K562 (cell line): ENCODE measurements at regions not wholly inside any gene's neighbourhood (a gene's known extent, or its start where the extent isn't known, plus 50 kb on each side); places are given as distances from the start of the nearest gene placed in this dataset.

Experiments used
- ATAC-seq: fragments of 200-7000 bp; cut with Tn5 transposase; 3 replicates; pipeline ENCODE4 v1.9.1; 2020; ENCODE audit warnings: moderate library complexity
- BruUV-seq: library from RNA; stranded (reverse); fragments of 400-500 nt; replicated peaks from 2 replicates; lab custom pipeline; 2021; lab: Mats Ljungman, UMichigan
- CTCF ChIA-PET: fragments of 300-600 bp; formaldehyde crosslinking; extraction: SDS; loops from one replicate; lab custom pipeline; 2021; ENCODE audit warnings: low intra/inter-chr PET ratio; lab: Yijun Ruan, JAX
- POLR2A ChIA-PET: fragments of 300-600, 350-650 bp; sonication (Branson Sonifier 250); formaldehyde crosslinking; extraction: SDS; loops from one replicate; lab custom pipeline; 2021; ENCODE audit warnings: antibody characterized with exemption, inconsistent platforms; lab: Yijun Ruan, JAX
- DNase-seq, 4 experiments: peaks; one replicate each; pipeline versions ENCODE4 v3.0.0 to v3.0.0-alpha.2; 2011 to 2018; ENCODE audit warnings: low spot score in 3 of 4, mixed read lengths in 3 of 4; ENCODE audit errors: extremely low read depth in 1 of 4
- FAIRE-seq: peaks from 2 replicates; lab custom pipeline; 2011; peaks lifted over from hg19 to GRCh38; lab: Jason Lieb, UNC
- H2AFZ ChIP-seq: 2 replicates; pipeline ENCODE4 v1.6.0; 2011; ENCODE audit warnings: low read depth, low read length, control low read depth, inconsistent platforms
- H3K27ac ChIP-seq: fragments of 200-600 bp; 3 replicates; pipeline ENCODE4 v1.8.0; 2011; ENCODE audit warnings: low read depth, mild to moderate bottlenecking, control low read depth, inconsistent platforms, low read length, moderate library complexity, mixed read lengths; ENCODE audit errors: extremely low read depth
- H3K27me3 ChIP-seq, 2 experiments: fragments of 300-600 bp in 1 of 2; 2 replicates in 1 of 2; 3 replicates in 1 of 2; pipeline versions ENCODE4 v1.6.0 to v1.8.0; 2011; ENCODE audit warnings: inconsistent platforms in 2 of 2, low read length in 2 of 2, mild to moderate bottlenecking in 1 of 2, mixed read lengths in 1 of 2, moderate library complexity in 1 of 2; ENCODE audit not compliant: control insufficient read depth in 2 of 2, insufficient read depth in 2 of 2
- H3K36me3 ChIP-seq: fragments of 300-600 bp; 3 replicates; pipeline ENCODE4 v1.8.0; 2011; ENCODE audit warnings: mild to moderate bottlenecking, low read length, inconsistent platforms; ENCODE audit not compliant: control insufficient read depth, insufficient read depth
- H3K4me1 ChIP-seq, 2 experiments: fragments of 200-600 bp in 1 of 2; replicated peaks in 1 of 2; 2 replicates in 1 of 2; 3 replicates in 1 of 2; pipeline versions ENCODE4 v1.5.1 to v1.8.0; 2011; ENCODE audit warnings: inconsistent platforms in 2 of 2, low read length in 2 of 2, mild to moderate bottlenecking in 1 of 2, mixed read lengths in 1 of 2, moderate library complexity in 1 of 2; ENCODE audit not compliant: control insufficient read depth in 2 of 2, insufficient read depth in 2 of 2
- H3K4me2 ChIP-seq: 2 replicates; pipeline ENCODE4 v1.6.1; 2011; ENCODE audit warnings: low read length, control low read depth, inconsistent platforms, mixed read lengths; ENCODE audit not compliant: insufficient read depth
- H3K4me3 ChIP-seq: fragments of 200-600 bp; sonication (generic), shearing (Covaris generic); 2 replicates; pipeline ENCODE4 v1.5.1; 2016; ENCODE audit warnings: control low read depth, inconsistent platforms
- H3K79me2 ChIP-seq: fragments of 200-600 bp; 3 replicates; pipeline ENCODE4 v1.8.0; 2011; ENCODE audit warnings: low read length, inconsistent platforms; ENCODE audit not compliant: control insufficient read depth, insufficient read depth
- H3K9ac ChIP-seq, 2 experiments: 2 replicates each; pipeline versions ENCODE4 v1.6.0 to v1.6.1; 2011; ENCODE audit warnings: low read depth in 2 of 2, low read length in 2 of 2, control low read depth in 1 of 2, inconsistent platforms in 1 of 2, mild to moderate bottlenecking in 1 of 2, mixed read lengths in 1 of 2; ENCODE audit not compliant: insufficient read depth in 1 of 2
- H3K9me1 ChIP-seq: one replicate; pipeline ENCODE4 v1.6.0; 2011; ENCODE audit warnings: inconsistent platforms, mild to moderate bottlenecking, low read length, moderate library complexity; ENCODE audit not compliant: control insufficient read depth, insufficient read depth
- H3K9me3 ChIP-seq: replicated peaks from 2 replicates; pipeline ENCODE4 v1.5.1; 2011; ENCODE audit warnings: low read depth, low read length, inconsistent platforms; ENCODE audit not compliant: control insufficient read depth, insufficient read depth
- H4K20me1 ChIP-seq: replicated peaks from 2 replicates; pipeline ENCODE4 v1.6.1; 2011; ENCODE audit warnings: low read length, inconsistent platforms, mixed read lengths; ENCODE audit not compliant: control insufficient read depth, insufficient read depth
- ADNP ChIP-seq: fragments of 200-800 bp; sonication (Bioruptor generic); IDR thresholded peaks from 2 replicates; pipeline ENCODE4 v1.6.1; 2016; ENCODE audit warnings: missing genetic modification characterization, missing compliant biosample characterization
- BRF1 ChIP-seq: IDR thresholded peaks from 3 replicates; pipeline ENCODE4 v1.6.1; 2011; ENCODE audit warnings: borderline replicate concordance, mild to moderate bottlenecking; ENCODE audit not compliant: insufficient read length; ENCODE audit errors: extremely low read depth
- FOXK2 ChIP-seq, 2 experiments: fragments of 450-650 bp; IDR thresholded peaks in 1 of 2; conservative IDR thresholded peaks in 1 of 2; 2 replicates each; pipeline ENCODE4 v1.6.1; 2016; ENCODE audit warnings: low read depth in 2 of 2, mild to moderate bottlenecking in 1 of 2
- HNRNPL ChIP-seq: fragments of 200-400 bp; formaldehyde crosslinking; IDR thresholded peaks from 2 replicates; pipeline ENCODE4 v1.6.1; 2017; ENCODE audit warnings: low read depth, mild to moderate bottlenecking, low read length
- JUN ChIP-seq, 2 experiments: sonication (generic) in 1 of 2; formaldehyde crosslinking in 1 of 2; IDR thresholded peaks; 2 replicates each; pipeline versions ENCODE4 v1.6.1 to v1.8.0; 2012 to 2022; ENCODE audit warnings: borderline replicate concordance in 2 of 2, mild to moderate bottlenecking in 2 of 2, improper control_type of control experiment in 1 of 2, low read depth in 1 of 2, low read length in 1 of 2, missing genetic modification reagents in 1 of 2
- KLF1 ChIP-seq: fragments of 450-650 bp; IDR thresholded peaks from 2 replicates; pipeline ENCODE4 v1.6.1; 2016; ENCODE audit warnings: missing genetic modification characterization, missing compliant biosample characterization
- MEIS2 ChIP-seq: fragments of 450-650 bp; IDR thresholded peaks from 2 replicates; pipeline ENCODE4 v1.6.1; 2014; ENCODE audit warnings: mild to moderate bottlenecking; ENCODE audit not compliant: partially characterized antibody
- PTTG1 ChIP-seq: fragments of 450-650 bp; IDR thresholded peaks from 2 replicates; pipeline ENCODE4 v1.6.1; 2016; ENCODE audit warnings: low read depth, mild to moderate bottlenecking, missing genetic modification characterization, missing compliant biosample characterization
- RBBP5 ChIP-seq: fragments of 200-600 bp; sonication (generic); IDR thresholded peaks from 2 replicates; pipeline ENCODE4 v1.6.1; 2012; ENCODE audit warnings: borderline replicate concordance, mild to moderate bottlenecking, low read length, control low read depth, inconsistent platforms; ENCODE audit not compliant: insufficient read depth, poor library complexity, severe bottlenecking
- SMARCA5 ChIP-seq: fragments of 450-650 bp; IDR thresholded peaks from 2 replicates; pipeline ENCODE4 v1.6.1; 2016
- SNIP1 ChIP-seq: fragments of 450-650 bp; IDR thresholded peaks from 2 replicates; pipeline ENCODE4 v1.7.1; 2017; ENCODE audit warnings: low read depth, mild to moderate bottlenecking
- ZC3H8 ChIP-seq: fragments of 450-650 bp; IDR thresholded peaks from 2 replicates; pipeline ENCODE4 v1.6.1; 2017
- ZNF444 ChIP-seq: fragments of 250-450 bp; sonication (Bioruptor Pico); IDR thresholded peaks from 2 replicates; pipeline ENCODE4 v1.4.0; 2020; ENCODE audit warnings: mild to moderate bottlenecking, moderate library complexity
- ZNF57 ChIP-seq: fragments of 450-650 bp; formaldehyde crosslinking; IDR thresholded peaks from 2 replicates; pipeline ENCODE4 v1.4.0; 2020; ENCODE audit warnings: mild to moderate bottlenecking, moderate library complexity
- ZNF584 ChIP-seq: fragments of 200-800 bp; sonication (Bioruptor generic); IDR thresholded peaks from 2 replicates; pipeline ENCODE4 v1.6.1; 2016; ENCODE audit warnings: low read depth, mild to moderate bottlenecking, missing genetic modification characterization, missing compliant biosample characterization
- ZNF75A ChIP-seq: fragments of 450-650 bp; formaldehyde crosslinking; IDR thresholded peaks from 2 replicates; pipeline ENCODE4 v1.4.0; 2020; ENCODE audit warnings: mild to moderate bottlenecking
- WGBS: fragments of 100-300 bp; shearing (Covaris generic); methylation state at CpG from one replicate; pipeline ENCODE4 v1.1.6; 2016; ENCODE audit warnings: low coverage, mixed read lengths; ENCODE audit not compliant: insufficient coverage; ENCODE audit errors: missing lambda C conversion rate; 5-methylcytosine and 5-hydroxymethylcytosine counted together
- in situ Hi-C: fragments of 300-500 bp; cut with MboI; formaldehyde crosslinking; loops from 4 replicates; pipeline ENCODE4 v1.15.0; 2018; ENCODE audit warnings: inconsistent platforms, mixed read lengths
- intact Hi-C: fragments of 100-400 bp; cut with micrococcal nuclease; formaldehyde crosslinking; loops from 2 replicates; pipeline ENCODE4 v1.14.2; 2022
- TF ChIP-seq, protein P1 (sequence below): fragments of 450-650 bp; IDR thresholded peaks from 2 replicates; pipeline ENCODE4 v1.6.1; 2017; ENCODE audit warnings: mild to moderate bottlenecking, moderate library complexity

DNA sequence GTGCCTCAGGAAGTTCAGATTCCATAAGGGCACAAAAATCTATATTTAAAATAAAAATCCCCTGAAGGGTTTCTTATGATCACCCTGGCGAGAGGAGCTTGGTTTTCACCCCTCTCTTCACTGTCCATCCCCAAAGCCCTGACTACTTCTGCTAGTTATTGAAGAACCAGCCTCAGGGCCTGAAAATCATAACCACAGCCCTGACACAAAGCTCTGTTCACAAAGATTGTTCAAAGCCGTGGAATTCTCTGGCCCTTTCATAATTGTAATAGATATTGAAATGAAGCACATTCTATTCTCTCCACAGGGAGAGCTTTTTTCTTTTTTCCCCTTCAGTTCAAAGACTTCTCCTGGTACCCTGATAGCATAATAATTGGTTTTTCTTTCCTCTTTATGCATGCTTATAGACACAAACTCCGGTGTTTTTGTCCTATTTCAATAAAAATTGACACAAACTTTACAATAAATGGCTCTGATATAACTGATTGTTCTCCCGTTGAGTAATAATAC lies 343.8 kb downstream of the CAAP1 start:
- Histone ChIP-seq H3K4me2 (no peak overlapping the region), H2AFZ (no peak overlapping the region), H3K79me2 (no peaks in the 10 kb centered on the region), H3K9me3 (no peaks in the 10 kb centered on the region), H3K27me3 (no peaks in the 10 kb centered on the region), H3K9me1 (no peaks in the 10 kb centered on the region), H3K36me3 (no peaks in the 10 kb centered on the region), H3K27ac (no peak overlapping the region), H3K9ac (no peak overlapping the region), H3K4me3 (no peak overlapping the region), H3K4me1 (no peaks in the 10 kb centered on the region), H4K20me1 (no peaks in the 10 kb centered on the region)
- DNase-seq, result no peak
- TF ChIP-seq BRF1, result no peak
- TF ChIP-seq ZNF584, result no peak
- no peak for TF ChIP-seq SNIP1
- TF ChIP-seq PTTG1 (tag), result no peak
- no peak for TF ChIP-seq ZNF57 (CRISPR knock-in tag)
- in situ Hi-C loops, result no loop called here
- POLR2A ChIA-PET, result no interaction called here
- intact Hi-C loops, result no loop called here
- no peak for FAIRE-seq
- CTCF ChIA-PET, result no interaction called here
- BruUV-seq, result no TSS peak
- no peak for ATAC-seq
- no CpG with 5 or more reads among the region's 4 CpGs for WGBS

DNA sequence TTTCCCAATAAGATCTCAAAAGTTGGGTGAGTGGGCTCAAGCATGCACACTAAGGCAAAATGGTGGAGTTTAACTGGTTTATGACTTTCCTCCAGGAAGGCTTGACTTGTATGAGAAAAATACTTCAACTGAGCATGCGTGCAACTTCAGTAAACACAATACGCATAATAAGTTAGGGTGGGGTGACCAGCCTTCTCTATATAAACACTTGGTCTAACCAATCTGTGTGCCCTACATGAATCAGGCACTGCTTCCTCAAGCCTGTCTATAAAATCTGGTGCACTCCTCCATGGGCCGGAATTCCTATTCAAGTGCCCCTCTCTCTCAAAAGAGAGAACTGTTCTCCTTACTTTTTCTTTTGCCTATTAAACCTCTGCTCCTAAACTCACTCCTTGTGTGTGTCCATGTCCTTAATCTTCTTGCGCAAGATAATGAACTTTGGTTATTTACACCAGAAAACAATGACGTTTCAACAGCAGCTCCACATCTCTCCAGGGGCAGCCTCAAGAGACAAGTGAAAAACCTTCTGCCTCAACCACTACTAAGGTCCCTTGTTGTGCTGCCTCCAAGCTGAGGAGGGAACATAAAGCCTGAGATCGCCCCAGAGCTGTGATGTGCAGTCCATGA lies 352.6 kb downstream of the CAAP1 start:
- no CpG with 5 or more reads among the region's 6 CpGs for WGBS
- Histone ChIP-seq H3K4me3 (no peak overlapping the region), H3K27me3 (no peaks in the 10 kb centered on the region), H3K36me3 (no peaks in the 10 kb centered on the region), H3K4me1 (no peaks in the 10 kb centered on the region), H4K20me1 (no peaks in the 10 kb centered on the region), H2AFZ (no peak overlapping the region), H3K9me1 (no peaks in the 10 kb centered on the region), H3K79me2 (no peaks in the 10 kb centered on the region), H3K27ac (no peak overlapping the region), H3K9me3 (no peaks in the 10 kb centered on the region), H3K4me2 (no peak overlapping the region), H3K9ac (no peak overlapping the region)
- ATAC-seq (no peak), FAIRE-seq (no peak), DNase-seq (no peak)
- ChIA-PET POLR2A (no interaction called here), CTCF (no interaction called here)
- intact Hi-C loops, result no loop called here
- BruUV-seq, result no TSS peak
- in situ Hi-C loops, result no loop called here
- TF ChIP-seq FOXK2 (conservative IDR thresholded peaks at IDR 0.05 in 1 of 2, IDR thresholded peaks at IDR 0.05 in 1 of 2; ENCODE audit: low read depth in 2 of 2) (no peak), ADNP (no peak), SMARCA5 (no peak), JUN (IDR thresholded peaks at IDR 0.05; ENCODE audit: borderline replicate concordance, low read depth, low read length) (no peak), JUN (CRISPR knock-in tag; IDR thresholded peaks at IDR 0.05; ENCODE audit: borderline replicate concordance) (no peak), RBBP5 (no peak), ZC3H8 (no peak), HNRNPL (no peak), ZNF75A (CRISPR knock-in tag) (no peak), ZNF444 (CRISPR knock-in tag) (no peak), MEIS2 (no peak), KLF1 (tag) (no peak)
- TF ChIP-seq, protein P1, sequence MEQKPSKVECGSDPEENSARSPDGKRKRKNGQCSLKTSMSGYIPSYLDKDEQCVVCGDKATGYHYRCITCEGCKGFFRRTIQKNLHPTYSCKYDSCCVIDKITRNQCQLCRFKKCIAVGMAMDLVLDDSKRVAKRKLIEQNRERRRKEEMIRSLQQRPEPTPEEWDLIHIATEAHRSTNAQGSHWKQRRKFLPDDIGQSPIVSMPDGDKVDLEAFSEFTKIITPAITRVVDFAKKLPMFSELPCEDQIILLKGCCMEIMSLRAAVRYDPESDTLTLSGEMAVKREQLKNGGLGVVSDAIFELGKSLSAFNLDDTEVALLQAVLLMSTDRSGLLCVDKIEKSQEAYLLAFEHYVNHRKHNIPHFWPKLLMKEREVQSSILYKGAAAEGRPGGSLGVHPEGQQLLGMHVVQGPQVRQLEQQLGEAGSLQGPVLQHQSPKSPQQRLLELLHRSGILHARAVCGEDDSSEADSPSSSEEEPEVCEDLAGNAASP, result no peak
